ENCODE measurements at regions not wholly inside any gene's neighbourhood (a gene's known extent, or its start where the extent isn't known, plus 50 kb on each side); places are given as distances from the start of the nearest gene placed in this dataset.

- H3K36me3 ChIP-seq (ENCODE audit: insufficient read depth, low read length): no peaks in the 10 kb centered on the region
- no peaks in the 10 kb centered on the region for H3K9me3 ChIP-seq (ENCODE audit: low read depth, low read length)
- DNase-seq (ENCODE audit: insufficient read length, low spot score, missing footprints): no peak
- H3K4me3 ChIP-seq (ENCODE audit: insufficient read depth, low read length): no peak overlapping the region
- H3K4me1 ChIP-seq (ENCODE audit: insufficient read depth, low read length): no peaks in the 10 kb centered on the region
- no peak overlapping the region for H3K4me2 ChIP-seq (ENCODE audit: insufficient read depth, low read length)
- H2AFZ ChIP-seq (ENCODE audit: low read length): no peak overlapping the region
- no peaks in the 10 kb centered on the region for H3K79me2 ChIP-seq (ENCODE audit: insufficient read depth, low read length)
- TF ChIP-seq CTCF (IDR thresholded peaks at IDR 0.05; ENCODE audit: extremely low read depth, low read depth, low read length): no peak
- H3K27me3 ChIP-seq (ENCODE audit: insufficient read depth, low read length): no peaks in the 10 kb centered on the region
- H4K20me1 ChIP-seq (ENCODE audit: insufficient read depth, low read length): no peaks in the 10 kb centered on the region
- no peak overlapping the region for H3K27ac ChIP-seq (ENCODE audit: low read depth, low read length)
Observed at GRCh38 chr18:1710114-1710513, 805.4 kb downstream of the ADCYAP1 start.

GRCh38 chr18:1732143-1732542, 827.5 kb downstream of the ADCYAP1 start:
- no peaks in the 10 kb centered on the region for H3K79me2 ChIP-seq (ENCODE audit: insufficient read depth, low read length)
- H3K27ac ChIP-seq (ENCODE audit: low read depth, low read length): no peak overlapping the region
- H4K20me1 ChIP-seq (ENCODE audit: insufficient read depth, low read length): no peaks in the 10 kb centered on the region
- H2AFZ ChIP-seq (ENCODE audit: low read length): no peak overlapping the region
- H3K36me3 ChIP-seq (ENCODE audit: insufficient read depth, low read length): no peaks in the 10 kb centered on the region
- TF ChIP-seq CTCF (IDR thresholded peaks at IDR 0.05; ENCODE audit: extremely low read depth, low read depth, low read length): no peak
- H3K27me3 ChIP-seq (ENCODE audit: insufficient read depth, low read length): no peaks in the 10 kb centered on the region
- no peak for DNase-seq (ENCODE audit: insufficient read length, low spot score, missing footprints)
- H3K4me2 ChIP-seq (ENCODE audit: insufficient read depth, low read length): no peak overlapping the region
- no peaks in the 10 kb centered on the region for H3K4me1 ChIP-seq (ENCODE audit: insufficient read depth, low read length)
- no peak overlapping the region for H3K4me3 ChIP-seq (ENCODE audit: insufficient read depth, low read length)
- no peaks in the 10 kb centered on the region for H3K9me3 ChIP-seq (ENCODE audit: low read depth, low read length)

- no peaks in the 10 kb centered on the region for H3K27me3 ChIP-seq (ENCODE audit: insufficient read depth, low read length)
- no peaks in the 10 kb centered on the region for H3K4me1 ChIP-seq (ENCODE audit: insufficient read depth, low read length)
- H3K4me2 ChIP-seq (ENCODE audit: insufficient read depth, low read length): no peak overlapping the region
- no peak for DNase-seq (ENCODE audit: insufficient read length, low spot score, missing footprints)
- H3K27ac ChIP-seq (ENCODE audit: low read depth, low read length): no peak overlapping the region
- no peak for TF ChIP-seq CTCF (IDR thresholded peaks at IDR 0.05; ENCODE audit: extremely low read depth, low read depth, low read length)
- no peak overlapping the region for H2AFZ ChIP-seq (ENCODE audit: low read length)
- H4K20me1 ChIP-seq (ENCODE audit: insufficient read depth, low read length): no peaks in the 10 kb centered on the region
- no peak overlapping the region for H3K4me3 ChIP-seq (ENCODE audit: insufficient read depth, low read length)
- H3K36me3 ChIP-seq (ENCODE audit: insufficient read depth, low read length): no peaks in the 10 kb centered on the region
- H3K9me3 ChIP-seq (ENCODE audit: low read depth, low read length): no peaks in the 10 kb centered on the region
- no peaks in the 10 kb centered on the region for H3K79me2 ChIP-seq (ENCODE audit: insufficient read depth, low read length)
Observed at GRCh38 chr18:1746131-1746530, 825.2 kb downstream of the METTL4 start.

- Histone ChIP-seq H3K27ac (ENCODE audit: low read depth, low read length) (no peak overlapping the region), H4K20me1 (ENCODE audit: insufficient read depth, low read length) (no peaks in the 10 kb centered on the region), H3K9me3 (ENCODE audit: low read depth, low read length) (no peaks in the 10 kb centered on the region), H3K27me3 (ENCODE audit: insufficient read depth, low read length) (no peaks in the 10 kb centered on the region), H2AFZ (ENCODE audit: low read length) (no peak overlapping the region), H3K4me2 (ENCODE audit: insufficient read depth, low read length) (no peak overlapping the region), H3K4me3 (ENCODE audit: insufficient read depth, low read length) (no peak overlapping the region), H3K79me2 (ENCODE audit: insufficient read depth, low read length) (no peaks in the 10 kb centered on the region), H3K36me3 (ENCODE audit: insufficient read depth, low read length) (no peaks in the 10 kb centered on the region), H3K4me1 (ENCODE audit: insufficient read depth, low read length) (no peaks in the 10 kb centered on the region)
- no peak for DNase-seq (ENCODE audit: insufficient read length, low spot score, missing footprints)
- no peak for TF ChIP-seq CTCF (IDR thresholded peaks at IDR 0.05; ENCODE audit: extremely low read depth, low read depth, low read length)
Observed at GRCh38 chr18:1751249-1751648, 820.1 kb downstream of the METTL4 start.

Data from osteoblast (primary cell).